ENCODE measurements at regions not wholly inside any gene's neighbourhood (a gene's known extent, or its start where the extent isn't known, plus 50 kb on each side); places are given as distances from the start of the nearest gene placed in this dataset.

- TF ChIP-seq REST (IDR thresholded peaks at IDR 0.05; ENCODE audit: insufficient replicate concordance, low read depth) (no peak), CTCF (IDR thresholded peaks at IDR 0.05; ENCODE audit: insufficient read depth, low read length) (no peak), GABPA (IDR thresholded peaks at IDR 0.05; ENCODE audit: low read depth) (no peak)
These were observed 404.3 kb upstream of the NPVF start for GRCh38 chr7:25632616-25633015.

Measured in HL-60 (cell line).